Hematopoietic multipotent progenitor cell treated with erythropoietin and hydrocortisone succinate and interleukin-3 and kit ligand, for 8 days (in vitro differentiated cells): ENCODE measurements at regions not wholly inside any gene's neighbourhood (a gene's known extent, or its start where the extent isn't known, plus 50 kb on each side); places are given as distances from the start of the nearest gene placed in this dataset.
A peak's percentile ranks its signal among the peaks of the same experiment; 100 is the strongest.
"Not testable (repeated sequence)": the region's sequence is repeated elsewhere in the genome, so short reads cannot be mapped to it uniquely, and the experiment has no call there.

Source experiments
- DNase-seq: peaks from one replicate; pipeline ENCODE4 v3.0.0-alpha.2; 2015

- DNase-seq: not testable (repeated sequence)
Measured at GRCh38 chr9:62798884-62799850, 1609.3 kb downstream of the SPATA31A7 start.

- DNase-seq: peak; percentile 10
Measured at GRCh38 chr9:62799851-62800371, 1610.1 kb downstream of the SPATA31A7 start.

GRCh38 chr9:62800451-62801371 lies 1610.9 kb downstream of the SPATA31A7 start:
- peak; percentile 44 for DNase-seq

- DNase-seq: peak; percentile 27
Measured at GRCh38 chr9:62801372-62801811, 1611.6 kb downstream of the SPATA31A7 start.

GRCh38 chr9:62801961-62802718 lies 1612.3 kb downstream of the SPATA31A7 start:
- peak; percentile 86 for DNase-seq

GRCh38 chr9:62802719-62803079 lies 1612.9 kb downstream of the SPATA31A7 start:
- DNase-seq: not testable (repeated sequence)

- DNase-seq: peak; percentile 32
Measured at GRCh38 chr9:62803099-62803498, 1613.3 kb downstream of the SPATA31A7 start.

- not testable (repeated sequence) for DNase-seq
Measured at GRCh38 chr9:62804314-62804713, 1614.5 kb downstream of the SPATA31A7 start.

- DNase-seq: not testable (repeated sequence)
Measured at GRCh38 chr9:62807424-62807823, 1617.6 kb downstream of the SPATA31A7 start.

- DNase-seq: not testable (repeated sequence)
Measured at GRCh38 chr9:62808081-62808480, 1618.2 kb downstream of the SPATA31A7 start.

GRCh38 chr9:62810318-62810717 lies 1620.5 kb downstream of the SPATA31A7 start:
- not testable (repeated sequence) for DNase-seq

- not testable (repeated sequence) for DNase-seq
Measured at GRCh38 chr9:62810811-62811315, 1621.0 kb downstream of the SPATA31A7 start.

- DNase-seq: not testable (repeated sequence)
Measured at GRCh38 chr9:62815436-62815835, 1625.6 kb downstream of the SPATA31A7 start.

GRCh38 chr9:62816331-62816730 lies 1626.5 kb downstream of the SPATA31A7 start:
- DNase-seq: not testable (repeated sequence)

GRCh38 chr9:62817214-62817613 lies 1627.4 kb downstream of the SPATA31A7 start:
- DNase-seq: not testable (repeated sequence)

- DNase-seq: not testable (repeated sequence)
Measured at GRCh38 chr9:62822185-62822584, 1632.3 kb downstream of the SPATA31A7 start.

GRCh38 chr9:62827957-62828907 lies 1638.4 kb downstream of the SPATA31A7 start:
- DNase-seq: not testable (repeated sequence)

GRCh38 chr9:62830829-62831459 lies 1641.1 kb downstream of the SPATA31A7 start:
- not testable (repeated sequence) for DNase-seq

GRCh38 chr9:62833323-62834200 lies 1643.7 kb downstream of the SPATA31A7 start:
- DNase-seq: not testable (repeated sequence)
